HG03095 (cell line): ENCODE measurements at regions not wholly inside any gene's neighbourhood (a gene's known extent, or its start where the extent isn't known, plus 50 kb on each side); places are given as distances from the start of the nearest gene placed in this dataset.

Experiments
- ATAC-seq: cut with Tn5 transposase; IDR thresholded peaks from one replicate; pipeline ENCODE4 v1.9.1; 2021; ENCODE audit warnings: moderate library complexity; ENCODE audit not compliant: unreplicated experiment

DNA sequence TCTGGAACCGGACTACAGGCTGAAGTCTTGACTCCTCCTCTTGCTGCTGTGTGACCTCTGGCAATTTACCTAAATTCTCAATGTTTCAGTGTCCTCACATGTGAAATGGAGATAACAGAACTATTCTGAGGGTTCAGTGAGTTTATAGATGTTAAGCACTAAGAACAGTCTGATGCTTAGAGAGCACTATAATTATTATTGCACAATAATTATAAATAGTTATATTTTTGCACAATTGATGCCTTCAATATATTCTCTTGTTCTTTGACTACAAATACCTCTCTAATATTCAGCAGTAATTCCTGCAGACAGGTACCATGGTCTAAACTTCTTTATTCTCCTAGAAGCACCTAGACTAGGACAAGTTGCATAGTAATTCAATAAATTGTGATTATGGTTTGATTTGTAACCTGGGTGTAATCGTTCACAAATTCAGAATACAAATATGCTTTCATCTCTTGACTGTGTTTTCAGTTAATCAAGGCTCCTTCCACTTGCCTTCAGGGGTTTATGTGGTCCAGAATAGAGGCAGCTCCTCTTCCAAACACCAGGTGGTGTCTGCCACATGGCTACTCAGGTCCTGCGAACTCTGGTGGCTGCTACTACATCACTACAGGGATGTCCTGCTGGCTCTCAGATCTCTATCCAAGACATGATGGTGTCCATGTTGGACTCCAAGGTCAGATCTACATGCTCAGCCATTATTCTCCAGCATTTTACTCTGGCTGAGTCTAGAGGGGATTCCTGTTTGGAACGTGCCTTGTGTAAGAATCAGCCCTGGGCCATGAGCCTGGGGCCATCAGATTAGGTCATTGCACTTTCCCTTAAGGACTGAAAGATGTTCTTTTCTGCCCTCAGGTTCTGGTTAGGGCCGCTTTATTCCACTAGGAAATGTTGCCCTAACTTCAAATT is 103.4 kb downstream of the QRFPR start:
- ATAC-seq = peak; percentile 46

DNA sequence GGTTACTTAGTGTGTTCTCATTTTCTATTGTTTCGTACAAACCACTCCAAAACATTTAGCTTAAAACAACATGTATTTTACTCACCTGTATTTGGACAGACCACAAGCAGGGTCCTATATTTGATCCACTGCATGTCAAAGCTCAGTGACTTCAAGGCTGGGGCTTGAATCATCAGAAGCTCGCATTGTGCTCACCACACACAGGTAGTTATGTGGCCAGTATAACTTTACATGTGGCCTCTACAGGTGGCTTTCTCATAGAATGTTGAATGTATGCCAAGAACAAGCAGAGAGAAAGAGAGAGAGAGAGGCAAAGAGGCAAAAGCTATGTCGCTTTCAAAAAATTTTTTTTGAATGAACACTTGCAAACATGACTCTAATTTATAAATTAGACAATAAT is 107.6 kb downstream of the QRFPR start:
- ATAC-seq = no peak

DNA sequence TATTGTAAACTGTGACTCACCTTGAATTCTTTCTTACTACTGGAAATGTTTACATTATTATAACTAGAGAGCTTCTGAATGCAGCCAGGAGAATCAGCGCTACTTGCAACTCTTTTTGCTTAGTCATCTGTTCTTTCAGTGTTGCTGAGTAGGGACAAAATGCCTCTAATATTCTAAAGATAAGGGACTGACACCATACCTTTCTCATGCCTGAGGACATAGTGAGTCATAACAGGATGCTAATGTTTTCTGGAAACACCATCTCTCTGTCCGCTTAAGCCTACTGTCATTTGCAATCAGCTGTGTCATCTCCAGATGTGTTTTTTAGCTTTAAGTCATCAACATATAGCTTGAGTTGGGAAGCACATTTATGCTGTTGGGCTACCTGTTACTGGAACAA is 108.3 kb downstream of the QRFPR start:
- peak; percentile 74 for ATAC-seq

DNA sequence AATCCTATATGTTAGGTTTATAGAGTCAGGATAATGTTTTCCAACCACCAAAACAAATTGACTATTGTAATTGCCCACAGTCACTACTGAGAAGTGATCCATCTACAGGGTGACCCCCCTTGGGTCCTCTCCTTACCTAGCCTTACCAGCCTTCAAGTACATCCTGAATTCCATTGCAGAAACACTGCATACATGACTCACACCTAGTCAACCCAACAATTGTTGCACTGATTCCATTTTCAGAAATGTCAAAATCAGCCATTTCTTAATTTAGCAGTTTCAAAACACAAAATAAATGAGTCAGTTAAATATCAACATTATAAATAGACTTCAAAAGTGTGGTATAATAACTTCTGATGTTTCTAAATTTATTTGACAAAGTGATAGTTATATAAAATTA is 106.3 kb upstream of the TNIP3 start:
- no peak for ATAC-seq

- ATAC-seq = no peak
These were observed 104.9 kb upstream of the TNIP3 start for GRCh38 chr4:121269001-121269400.

DNA sequence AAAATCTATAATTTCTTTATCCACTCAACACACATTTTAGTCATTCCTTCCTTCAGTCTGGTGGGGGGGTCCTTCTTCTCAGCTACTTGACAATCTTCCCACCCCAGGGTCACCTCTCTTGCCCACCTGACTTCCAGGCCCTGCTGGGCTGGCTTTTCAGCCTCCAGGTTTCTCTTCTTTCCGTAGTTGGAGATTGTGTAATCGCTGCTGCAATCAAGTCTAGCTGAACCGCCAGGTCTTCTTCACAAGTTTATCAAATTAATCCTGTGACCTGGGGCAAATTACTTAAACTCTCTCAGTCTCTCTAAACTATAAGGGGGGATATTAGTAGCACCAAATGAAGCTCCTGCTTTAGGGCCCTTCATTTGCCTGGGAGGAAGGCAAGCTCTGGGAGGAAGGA is 102.9 kb upstream of the TNIP3 start:
- ATAC-seq = no peak

DNA sequence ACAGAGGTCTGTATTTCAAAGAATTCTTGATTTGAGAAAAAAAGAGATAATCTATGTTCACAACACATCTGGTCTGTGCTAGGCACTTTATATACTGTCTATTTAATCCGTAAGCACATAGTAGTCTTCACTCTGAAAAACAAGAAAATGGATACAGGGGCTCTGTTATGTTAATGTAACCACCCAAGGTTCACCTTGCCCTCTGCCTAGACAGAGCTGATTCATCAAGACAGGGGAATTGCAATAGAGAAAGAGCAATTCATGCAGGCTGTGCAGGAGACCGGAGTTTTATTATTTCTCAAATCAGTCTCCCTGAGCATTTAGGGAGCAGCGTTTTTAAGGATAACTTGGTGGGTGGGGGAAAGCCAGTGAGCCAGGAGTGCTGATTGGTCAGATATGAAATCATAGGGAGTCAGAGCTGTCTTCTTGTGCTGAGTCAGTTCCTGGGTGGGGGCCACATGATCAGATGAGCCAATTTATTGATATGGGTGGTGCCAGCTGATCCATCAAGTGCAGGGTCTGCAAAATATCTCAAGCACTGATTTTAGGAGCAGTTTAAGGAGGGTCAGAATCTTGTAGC is 92.9 kb upstream of the TNIP3 start:
- no peak for ATAC-seq

DNA sequence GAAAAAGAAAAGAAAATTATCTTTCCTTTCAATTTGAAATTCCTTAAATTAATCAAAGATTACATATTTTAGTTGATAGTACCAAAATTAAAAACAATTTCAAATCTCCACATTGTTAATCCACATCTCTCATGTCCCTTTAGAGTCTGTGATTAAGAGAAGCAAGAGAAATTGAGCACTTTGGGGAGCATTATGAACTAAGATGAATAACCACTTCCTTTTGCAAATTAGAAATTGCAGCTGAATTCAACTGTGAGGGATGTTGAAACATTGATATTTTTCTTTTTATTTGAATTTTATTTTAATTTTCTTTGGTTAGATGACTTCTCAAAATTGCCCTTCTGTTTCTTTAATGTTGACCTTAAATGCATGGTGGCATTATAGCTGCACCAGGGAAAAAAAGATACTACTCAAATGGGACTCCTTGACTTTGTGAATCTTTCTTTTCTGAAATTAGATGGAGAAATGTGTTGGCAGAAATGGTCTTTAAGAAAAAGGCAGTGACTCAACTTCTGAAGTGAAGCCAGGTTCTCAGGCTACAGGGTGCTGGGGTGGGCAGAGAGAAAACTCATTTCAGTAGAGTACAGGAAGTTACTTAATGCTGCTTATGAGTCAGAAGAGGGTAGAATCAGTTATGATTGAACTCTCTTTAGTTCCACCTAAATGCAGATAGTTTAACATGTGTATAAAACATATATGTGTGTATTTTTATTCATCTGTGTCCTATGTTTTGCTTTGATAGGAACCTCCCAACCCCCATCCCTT is 92.0 kb upstream of the TNIP3 start:
- ATAC-seq = peak; percentile 98

DNA sequence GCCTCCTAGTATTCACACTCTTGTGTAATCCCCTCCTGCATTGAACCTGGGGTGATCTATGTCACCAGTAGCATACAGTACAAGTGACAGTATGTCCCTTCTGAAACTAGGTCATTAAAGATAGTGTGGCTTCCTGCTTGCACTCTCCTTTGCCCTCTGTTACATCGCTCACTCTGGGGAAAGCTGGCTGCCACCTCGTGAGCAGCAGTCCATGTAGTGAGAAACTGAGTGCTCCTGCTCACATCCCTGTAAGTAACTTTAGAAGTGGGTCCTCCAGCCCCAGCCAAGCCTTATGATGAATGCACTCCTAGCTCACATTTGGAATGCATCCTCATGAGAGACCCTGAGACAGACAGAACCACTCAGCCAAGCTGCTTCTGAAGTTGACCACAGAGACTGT is 89.8 kb upstream of the TNIP3 start:
- no peak for ATAC-seq

GRCh38 chr4:121252224-121252806 is 88.2 kb upstream of the TNIP3 start:
- ATAC-seq = no peak

GRCh38 chr4:121248747-121249146 is 84.6 kb upstream of the TNIP3 start:
- no peak for ATAC-seq

DNA sequence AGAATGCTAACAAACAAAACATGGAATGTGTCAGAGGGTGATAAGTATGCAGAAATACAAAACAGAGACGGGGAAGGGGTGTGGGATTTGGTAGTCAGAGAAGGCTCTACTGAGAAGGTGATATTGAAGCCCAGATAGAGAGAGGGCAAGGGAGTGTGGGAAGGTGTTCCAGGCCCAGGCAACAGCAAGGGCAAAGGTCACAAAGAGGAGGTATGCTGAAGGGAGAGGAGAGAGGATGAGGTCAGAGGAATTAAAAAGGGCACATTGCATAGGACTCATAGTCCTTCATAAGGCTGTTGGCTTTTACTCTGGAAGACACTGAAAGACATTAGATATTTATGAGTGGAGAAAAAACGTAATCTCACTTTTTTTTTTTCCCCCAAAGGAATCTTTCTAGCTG is 82.6 kb upstream of the TNIP3 start:
- no peak for ATAC-seq

DNA sequence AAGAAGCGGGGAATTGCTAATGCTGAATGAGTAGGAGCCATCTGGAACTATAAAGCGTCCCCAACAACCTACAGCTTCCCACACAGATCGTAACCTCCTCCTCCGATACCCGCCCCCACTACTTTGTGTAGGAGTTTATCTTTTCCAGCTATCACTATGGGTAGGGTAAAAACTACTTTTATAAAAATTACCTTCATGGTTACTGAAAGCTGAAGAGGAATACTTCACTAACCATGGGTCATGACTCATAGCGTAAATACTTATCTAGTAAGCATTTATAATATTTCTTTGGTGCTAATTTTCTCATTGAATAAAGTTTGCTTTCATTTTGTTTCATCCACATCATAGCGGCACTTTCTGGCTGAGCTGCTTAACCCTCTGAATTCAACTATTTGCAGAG is 79.4 kb upstream of the TNIP3 start:
- ATAC-seq = no peak

DNA sequence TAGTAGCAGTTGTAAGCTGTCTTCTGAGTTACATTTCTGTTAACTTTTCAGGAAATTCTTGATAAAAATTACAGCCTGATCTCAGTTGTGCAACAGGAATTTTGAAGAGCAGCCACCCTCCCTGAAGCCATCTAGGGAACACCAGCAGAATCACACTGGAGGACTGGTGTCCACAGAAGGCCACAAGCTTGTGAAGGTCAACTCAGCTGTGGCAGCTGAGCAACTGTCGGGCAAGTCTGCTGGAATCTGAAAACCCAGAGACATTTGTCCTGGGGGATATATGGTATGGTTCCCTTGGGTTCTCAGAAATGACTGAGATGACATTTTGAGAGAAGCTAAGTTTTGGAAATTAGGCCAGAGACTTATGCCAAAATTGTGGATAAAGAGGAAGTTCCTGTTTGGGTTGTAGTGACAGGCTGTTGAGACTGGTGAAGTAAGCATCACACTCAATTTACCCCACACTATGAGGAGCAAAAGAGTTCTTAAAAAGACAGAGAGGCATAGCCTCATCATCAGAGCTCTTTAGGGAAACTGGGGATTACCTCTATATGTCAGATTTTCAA is 78.1 kb upstream of the TNIP3 start:
- no peak for ATAC-seq

GRCh38 chr4:121239951-121240350 is 75.8 kb upstream of the TNIP3 start:
- ATAC-seq = no peak

- no peak for ATAC-seq
These were observed 74.3 kb upstream of the TNIP3 start for GRCh38 chr4:121238461-121238860.

GRCh38 chr4:121237069-121237399 is 72.9 kb upstream of the TNIP3 start:
- no peak for ATAC-seq

- no peak for ATAC-seq
These were observed 72.4 kb upstream of the TNIP3 start for GRCh38 chr4:121236353-121237068.

DNA sequence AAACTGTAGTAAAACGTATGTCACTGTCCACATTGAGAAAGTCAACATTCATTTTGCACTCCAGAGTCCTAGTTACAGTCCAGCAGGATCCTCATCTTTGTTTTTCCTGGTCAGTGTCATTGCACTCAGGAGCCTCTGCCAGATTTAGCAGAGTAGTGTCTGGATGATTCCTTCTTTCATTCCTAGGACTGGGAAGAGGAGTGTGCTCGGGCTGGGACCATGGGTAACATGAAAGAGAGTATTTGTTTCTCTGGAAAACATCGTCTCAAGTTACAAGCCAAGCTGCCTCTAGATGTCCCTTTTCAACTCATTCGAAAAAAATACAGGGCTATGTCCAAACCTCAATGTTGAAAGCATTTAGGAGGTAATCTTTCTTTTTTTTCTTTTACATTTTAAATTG is 69.9 kb upstream of the TNIP3 start:
- ATAC-seq = no peak

GRCh38 chr4:121229993-121230392 is 65.9 kb upstream of the TNIP3 start:
- ATAC-seq = no peak

DNA sequence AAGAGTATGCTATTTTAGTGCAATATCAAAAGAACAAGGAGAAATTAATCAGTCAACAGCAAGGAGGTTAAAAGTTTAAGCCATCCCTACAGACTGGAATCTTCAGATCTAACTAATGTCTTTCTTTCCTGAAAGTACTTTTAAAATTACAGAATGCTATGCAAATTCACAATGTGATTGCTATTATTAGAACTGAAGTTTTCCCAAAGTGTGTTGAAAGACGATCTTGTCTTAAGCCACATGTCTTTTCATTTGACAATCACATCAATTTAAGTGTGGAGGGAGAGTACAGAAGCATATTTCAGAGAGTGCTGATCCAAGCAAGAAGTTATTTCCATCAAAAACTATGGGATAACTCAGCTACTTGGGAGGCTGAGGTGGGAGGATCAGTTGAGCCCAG is 64.7 kb upstream of the TNIP3 start:
- ATAC-seq = no peak
